ENCODE measurements at regions not wholly inside any gene's neighbourhood (a gene's known extent, or its start where the extent isn't known, plus 50 kb on each side); places are given as distances from the start of the nearest gene placed in this dataset.

- Histone ChIP-seq H4K20me1 (ENCODE audit: insufficient read depth) (no peaks in the 10 kb centered on the region), H3K4me2 (no peak overlapping the region), H3K4me3 (IDR thresholded peaks at IDR 0.05; ENCODE audit: insufficient read depth, low read depth, low read length) (no peak overlapping the region), H3K27me3 (ENCODE audit: insufficient read depth, low read depth) (no peaks in the 10 kb centered on the region), H3K9ac (no peak overlapping the region), H3K36me3 (ENCODE audit: insufficient read depth) (no peaks in the 10 kb centered on the region), H3K79me2 (ENCODE audit: insufficient read depth, low read depth) (no peaks in the 10 kb centered on the region), H3K27ac (no peak overlapping the region), H3K4me1 (ENCODE audit: low read depth, poor library complexity, severe bottlenecking) (peaks cover 11% of the 10 kb centered on the region), H2AFZ (ENCODE audit: low read depth) (no peak overlapping the region)
- TF ChIP-seq, protein P1, sequence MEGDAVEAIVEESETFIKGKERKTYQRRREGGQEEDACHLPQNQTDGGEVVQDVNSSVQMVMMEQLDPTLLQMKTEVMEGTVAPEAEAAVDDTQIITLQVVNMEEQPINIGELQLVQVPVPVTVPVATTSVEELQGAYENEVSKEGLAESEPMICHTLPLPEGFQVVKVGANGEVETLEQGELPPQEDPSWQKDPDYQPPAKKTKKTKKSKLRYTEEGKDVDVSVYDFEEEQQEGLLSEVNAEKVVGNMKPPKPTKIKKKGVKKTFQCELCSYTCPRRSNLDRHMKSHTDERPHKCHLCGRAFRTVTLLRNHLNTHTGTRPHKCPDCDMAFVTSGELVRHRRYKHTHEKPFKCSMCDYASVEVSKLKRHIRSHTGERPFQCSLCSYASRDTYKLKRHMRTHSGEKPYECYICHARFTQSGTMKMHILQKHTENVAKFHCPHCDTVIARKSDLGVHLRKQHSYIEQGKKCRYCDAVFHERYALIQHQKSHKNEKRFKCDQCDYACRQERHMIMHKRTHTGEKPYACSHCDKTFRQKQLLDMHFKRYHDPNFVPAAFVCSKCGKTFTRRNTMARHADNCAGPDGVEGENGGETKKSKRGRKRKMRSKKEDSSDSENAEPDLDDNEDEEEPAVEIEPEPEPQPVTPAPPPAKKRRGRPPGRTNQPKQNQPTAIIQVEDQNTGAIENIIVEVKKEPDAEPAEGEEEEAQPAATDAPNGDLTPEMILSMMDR (conservative IDR thresholded peaks at IDR 0.05; ENCODE audit: low read depth, low read length): no peak
These were observed 184.9 kb downstream of the EMX2 start for GRCh38 chr10:117727421-117727820.

DNA sequence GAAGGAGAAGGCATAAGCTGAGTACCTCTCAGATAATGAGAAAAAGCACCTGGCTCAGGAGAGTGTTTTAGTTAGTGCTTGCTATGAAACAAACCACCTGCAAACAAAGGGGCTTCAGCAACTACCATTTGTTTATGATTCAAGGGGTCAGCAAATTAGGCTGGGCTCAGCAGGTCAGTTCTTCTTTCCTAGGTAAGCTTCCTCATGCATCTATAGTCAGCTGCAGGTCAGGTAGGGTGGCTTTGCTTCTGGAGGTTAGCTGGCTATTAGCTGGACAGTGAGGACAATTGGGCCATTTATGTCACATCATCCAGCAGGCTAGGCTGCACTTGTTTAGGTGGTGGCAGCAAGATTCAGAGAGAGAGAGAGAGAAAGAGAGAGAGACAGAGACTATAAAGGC, 185.5 kb downstream of the EMX2 start:
- Histone ChIP-seq H4K20me1 (ENCODE audit: insufficient read depth) (no peaks in the 10 kb centered on the region), H3K4me1 (ENCODE audit: low read depth, poor library complexity, severe bottlenecking) (peaks cover 11% of the 10 kb centered on the region), H3K4me2 (no peak overlapping the region; the same call in 1 of the 2 replicates), H3K79me2 (ENCODE audit: insufficient read depth, low read depth) (no peaks in the 10 kb centered on the region), H3K4me3 (IDR thresholded peaks at IDR 0.05; ENCODE audit: insufficient read depth, low read depth, low read length) (no peak overlapping the region), H3K27me3 (ENCODE audit: insufficient read depth, low read depth) (no peaks in the 10 kb centered on the region), H3K27ac (no peak overlapping the region), H3K36me3 (ENCODE audit: insufficient read depth) (no peaks in the 10 kb centered on the region), H2AFZ (ENCODE audit: low read depth) (no peak overlapping the region), H3K9ac (no peak overlapping the region)
- TF ChIP-seq, protein P1 (conservative IDR thresholded peaks at IDR 0.05; ENCODE audit: low read depth, low read length): no peak

DNA sequence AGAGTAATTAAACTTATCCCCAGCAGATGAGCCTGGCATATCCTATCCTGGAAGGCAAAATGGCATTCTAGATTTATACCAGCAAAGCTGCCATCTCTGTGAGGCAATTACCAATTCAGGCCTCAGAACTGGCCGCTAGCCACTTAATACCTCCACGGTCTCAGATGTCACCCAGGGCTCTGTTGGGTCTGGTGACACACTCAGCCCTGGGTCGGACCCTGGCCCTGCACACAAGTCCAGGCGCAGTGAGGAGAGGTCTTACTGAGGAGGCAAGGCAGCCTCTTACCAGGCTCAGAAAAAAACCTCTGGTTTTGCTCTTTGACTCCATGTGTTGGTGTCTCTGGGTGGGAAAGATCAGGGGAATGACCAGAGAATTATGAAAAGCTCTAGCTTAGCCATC, 186.6 kb downstream of the EMX2 start:
- H4K20me1 ChIP-seq (ENCODE audit: insufficient read depth): no peaks in the 10 kb centered on the region
- no peak overlapping the region for H3K4me3 ChIP-seq (IDR thresholded peaks at IDR 0.05; ENCODE audit: insufficient read depth, low read depth, low read length)
- no peaks in the 10 kb centered on the region for H3K79me2 ChIP-seq (ENCODE audit: insufficient read depth, low read depth)
- H3K27me3 ChIP-seq (ENCODE audit: insufficient read depth, low read depth): no peaks in the 10 kb centered on the region
- no peak overlapping the region for H3K4me2 ChIP-seq
- no peak overlapping the region for H2AFZ ChIP-seq (ENCODE audit: low read depth)
- no peak overlapping the region for H3K27ac ChIP-seq
- H3K36me3 ChIP-seq (ENCODE audit: insufficient read depth): no peaks in the 10 kb centered on the region
- no peak overlapping the region for H3K9ac ChIP-seq
- H3K4me1 ChIP-seq (ENCODE audit: low read depth, poor library complexity, severe bottlenecking): peaks cover 11% of the 10 kb centered on the region
- TF ChIP-seq, protein P1 (conservative IDR thresholded peaks at IDR 0.05; ENCODE audit: low read depth, low read length): no peak

DNA sequence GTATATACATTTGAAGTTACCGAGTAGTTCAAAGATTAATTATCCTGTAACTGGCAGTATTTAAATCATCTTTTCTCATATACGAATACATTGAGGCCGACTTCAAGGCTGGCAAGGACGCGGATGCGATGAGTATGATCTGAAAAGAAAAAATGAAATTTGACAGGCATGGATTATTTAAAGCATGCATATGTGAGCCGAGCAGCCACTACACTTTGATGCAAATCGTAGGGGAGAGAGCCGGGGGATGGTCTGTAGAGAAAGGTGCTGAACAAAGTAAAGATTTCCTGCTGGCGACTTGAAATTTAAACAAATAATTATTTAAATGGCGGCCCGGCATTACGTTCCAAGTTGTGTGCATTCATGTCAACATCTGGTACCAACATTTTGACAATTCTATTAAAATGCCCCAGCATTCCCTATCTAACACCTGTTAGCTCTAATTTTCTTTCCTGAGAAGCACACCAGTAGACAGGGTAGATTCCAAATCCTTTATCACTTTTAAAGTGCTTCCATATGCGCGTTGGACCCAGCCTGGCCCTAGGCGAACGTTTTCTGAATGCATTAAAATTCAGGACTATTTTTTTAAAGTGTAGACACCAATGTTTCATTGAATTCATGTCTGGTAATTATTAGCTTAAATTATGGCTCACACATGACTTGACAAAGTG, 188.7 kb downstream of the EMX2 start:
- Histone ChIP-seq H4K20me1 (ENCODE audit: insufficient read depth) (no peaks in the 10 kb centered on the region), H3K4me2 (no peak overlapping the region), H3K36me3 (ENCODE audit: insufficient read depth) (no peaks in the 10 kb centered on the region), H2AFZ (ENCODE audit: low read depth) (no peak overlapping the region), H3K27me3 (ENCODE audit: insufficient read depth, low read depth) (no peaks in the 10 kb centered on the region), H3K79me2 (ENCODE audit: insufficient read depth, low read depth) (no peaks in the 10 kb centered on the region), H3K4me1 (ENCODE audit: low read depth, poor library complexity, severe bottlenecking) (peaks cover 11% of the 10 kb centered on the region), H3K4me3 (IDR thresholded peaks at IDR 0.05; ENCODE audit: insufficient read depth, low read depth, low read length) (no peak overlapping the region), H3K27ac (no peak overlapping the region), H3K9ac (no peak overlapping the region)
- TF ChIP-seq, protein P1 (conservative IDR thresholded peaks at IDR 0.05; ENCODE audit: low read depth, low read length): no peak

Data from KMS-11 (cell line).